GM12878 (cell line): ENCODE measurements at regions not wholly inside any gene's neighbourhood (a gene's known extent, or its start where the extent isn't known, plus 50 kb on each side); places are given as distances from the start of the nearest gene placed in this dataset.

ENCODE experiments used
- ATAC-seq: fragments of 200-7000 bp; cut with Tn5 transposase; 3 replicates; pipeline ENCODE4 v1.9.1; 2020; ENCODE audit warnings: mild to moderate bottlenecking, moderate library complexity
- BruUV-seq: library from RNA; stranded (reverse); fragments of 400-500 nt; replicated peaks from 2 replicates; lab custom pipeline; 2021; lab: Mats Ljungman, UMichigan
- CTCF ChIA-PET: fragments of 300-600 bp; sonication (Branson Sonifier 250); formaldehyde crosslinking; extraction: SDS; loops from one replicate; lab custom pipeline; 2021; ENCODE audit warnings: inconsistent platforms; lab: Yijun Ruan, JAX
- POLR2A ChIA-PET: fragments of 350-600 bp; formaldehyde crosslinking; extraction: SDS; loops from one replicate; lab custom pipeline; 2021; ENCODE audit warnings: inconsistent platforms; lab: Charles Lee
- RAD21 ChIA-PET: fragments of 300-600 bp; sonication (Branson Sonifier 250); formaldehyde crosslinking; loops from one replicate; lab custom pipeline; 2023; ENCODE audit warnings: antibody characterized with exemption; ENCODE audit not compliant: unreplicated experiment; lab: Charles Lee
- SMC1A ChIA-PET: fragments of 300-600 bp; sonication (Branson Sonifier 250); formaldehyde crosslinking; loops from one replicate; lab custom pipeline; 2023; ENCODE audit not compliant: unreplicated experiment, uncharacterized antibody; lab: Charles Lee
- DNase-seq: peaks from one replicate; pipeline ENCODE4 v3.0.0-alpha.2; 2011; ENCODE audit warnings: low read depth, low spot score
- FAIRE-seq: peaks from 3 replicates; lab custom pipeline; 2011; peaks lifted over from hg19 to GRCh38; lab: Jason Lieb, UNC
- H2AFZ ChIP-seq: 2 replicates; pipeline ENCODE4 v1.6.0; 2011; ENCODE audit warnings: low read depth, low read length, control low read depth; ENCODE audit not compliant: control insufficient read depth
- H3K27ac ChIP-seq: 2 replicates; pipeline ENCODE4 v1.5.1; 2011; ENCODE audit warnings: control low read depth; ENCODE audit not compliant: control insufficient read depth, insufficient read depth
- H3K27me3 ChIP-seq, 2 experiments: replicated peaks in 1 of 2; 2 replicates each; pipeline versions ENCODE4 v1.6.0 to v1.6.1; 2011; ENCODE audit warnings: low read length in 1 of 2; ENCODE audit not compliant: control insufficient read depth in 2 of 2, insufficient read depth in 2 of 2
- H3K36me3 ChIP-seq, 2 experiments: 2 replicates each; pipeline ENCODE4 v1.5.1; 2011; ENCODE audit warnings: low read length in 1 of 2; ENCODE audit not compliant: control insufficient read depth in 2 of 2, insufficient read depth in 2 of 2
- H3K4me1 ChIP-seq: 2 replicates; pipeline ENCODE4 v1.6.1; 2011; ENCODE audit warnings: mild to moderate bottlenecking, low read length, moderate library complexity, mixed read lengths; ENCODE audit not compliant: control insufficient read depth, insufficient read depth
- H3K4me2 ChIP-seq: 2 replicates; pipeline ENCODE4 v1.6.0; 2011; ENCODE audit warnings: control low read depth; ENCODE audit not compliant: control insufficient read depth, insufficient read depth
- H3K4me3 ChIP-seq: fragments of 200-600 bp; sonication (generic); 2 replicates; pipeline ENCODE4 v1.5.1; 2016
- H3K79me2 ChIP-seq: 2 replicates; pipeline ENCODE4 v1.6.0; 2011; ENCODE audit warnings: low read length; ENCODE audit not compliant: control insufficient read depth, insufficient read depth
- H3K9ac ChIP-seq: 2 replicates; pipeline ENCODE4 v1.8.0; 2011; ENCODE audit warnings: low read length, control low read depth, mixed read lengths; ENCODE audit not compliant: control insufficient read depth, insufficient read depth
- H3K9me3 ChIP-seq: replicated peaks from 3 replicates; pipeline ENCODE4 v1.5.1; 2011; ENCODE audit warnings: mild to moderate bottlenecking, low read length; ENCODE audit not compliant: control insufficient read depth, insufficient read depth
- H4K20me1 ChIP-seq: 2 replicates; pipeline ENCODE4 v1.6.0; 2011; ENCODE audit not compliant: control insufficient read depth, insufficient read depth
- BRCA1 ChIP-seq: IDR thresholded peaks from 2 replicates; pipeline ENCODE4 v1.6.1; 2011; ENCODE audit warnings: low read depth, low read length, improper control_type of control experiment
- CHD1 ChIP-seq: IDR thresholded peaks from 2 replicates; pipeline ENCODE4 v1.6.1; 2012; ENCODE audit warnings: low read depth, low read length, improper control_type of control experiment
- E4F1 ChIP-seq: fragments of 450-650 bp; IDR thresholded peaks from 2 replicates; pipeline ENCODE4 v1.6.1; 2018; ENCODE audit warnings: borderline replicate concordance, mild to moderate bottlenecking; ENCODE audit not compliant: partially characterized antibody
- EP300 ChIP-seq, 2 experiments: fragments of 150-350 bp in 1 of 2; IDR thresholded peaks; 2 replicates each; pipeline ENCODE4 v1.6.1; 2011 to 2012; ENCODE audit warnings: low read depth in 2 of 2, low read length in 2 of 2, borderline replicate concordance in 1 of 2, improper control_type of control experiment in 1 of 2, inconsistent platforms in 1 of 2; ENCODE audit not compliant: control insufficient read depth in 1 of 2
- KLF5 ChIP-seq: fragments of 450-650 bp; IDR thresholded peaks from 2 replicates; pipeline ENCODE4 v1.6.1; 2014; ENCODE audit warnings: mild to moderate bottlenecking; ENCODE audit not compliant: partially characterized antibody
- WGBS: methylation state at CpG from one replicate; pipeline ENCODE4 v1.1.6; 2016; ENCODE audit warnings: low lambda C conversion rate; ENCODE audit not compliant: insufficient replicate concordance, insufficient coverage; ENCODE audit errors: missing lambda C conversion rate; 5-methylcytosine and 5-hydroxymethylcytosine counted together
- in situ Hi-C: fragments of 300-500 bp; cut with MboI; formaldehyde crosslinking; loops from 9 replicates; pipeline ENCODE4 v1.14.3; 2018; ENCODE audit warnings: mixed read lengths
- intact Hi-C: fragments of 100-400 bp; cut with micrococcal nuclease; formaldehyde crosslinking; loops from one replicate; pipeline ENCODE4 v1.14.2; 2022; ENCODE audit not compliant: unreplicated experiment

- no peak for TF ChIP-seq E4F1
Observed at GRCh38 chrX:63511361-63511760, 160.2 kb upstream of the SPIN4 start (continued).

- H3K9me3 ChIP-seq: no peaks in the 10 kb centered on the region
- 68% methylated on average over 5 of the region's 5 CpGs for WGBS
- POLR2A ChIA-PET: no interaction called here
Observed at GRCh38 chrX:63508668-63509067, 157.5 kb upstream of the SPIN4 start.

More at GRCh38 chrX:63508668-63509067, 157.5 kb upstream of the SPIN4 start:
- ATAC-seq: no peak
- Histone ChIP-seq H3K9ac (no peak overlapping the region), H3K79me2 (no peaks in the 10 kb centered on the region), H2AFZ (no peak overlapping the region), H3K4me3 (no peak overlapping the region), H3K27me3 (no peaks in the 10 kb centered on the region), H4K20me1 (no peaks in the 10 kb centered on the region), H3K4me1 (no peaks in the 10 kb centered on the region), H3K36me3 (no peaks in the 10 kb centered on the region), H3K27ac (no peak overlapping the region), H3K4me2 (no peak overlapping the region)
- FAIRE-seq: no peak
- no TSS peak for BruUV-seq
- ChIA-PET SMC1A (no interaction called here), RAD21 (no interaction called here), CTCF (no interaction called here)
- DNase-seq: no peak
- in situ Hi-C loops: loop anchor here (5.0 kb wide), 1 partner anchor 49 kb away; no protein-coding TSS in a partner anchor
- intact Hi-C loops: loop anchor here (10.0 kb wide), 2 partner anchors 64 to 154 kb away; partner anchors contain the start of gene SPIN4
- TF ChIP-seq KLF5: no peak
- no peak for TF ChIP-seq BRCA1
- no peak for TF ChIP-seq EP300 (IDR thresholded peaks at IDR 0.05; ENCODE audit: borderline replicate concordance in 1 of 2, control insufficient read depth in 1 of 2, low read depth in 2 of 2, low read length in 2 of 2)
- no peak for TF ChIP-seq CHD1
